Calu3 (cell line): ENCODE measurements at regions not wholly inside any gene's neighbourhood (a gene's known extent, or its start where the extent isn't known, plus 50 kb on each side); places are given as distances from the start of the nearest gene placed in this dataset.

ENCODE experiments used
- BruUV-seq: library from RNA; stranded (reverse); fragments of 400-500 nt; replicated peaks from 2 replicates; lab custom pipeline; 2021; lab: Mats Ljungman, UMichigan
- CTCF ChIA-PET: fragments of 300-600 bp; sonication (Branson Sonifier 250); formaldehyde crosslinking; loops from one replicate; lab custom pipeline; 2022; ENCODE audit warnings: antibody characterized with exemption; lab: Charles Lee
- DNase-seq: peaks from one replicate; pipeline ENCODE4 v3.0.0; 2022
- H3K27ac Mint-ChIP-seq: one replicate; pipeline ENCODE4 v1.8.0; 2022; ENCODE audit warnings: mixed read lengths; ENCODE audit not compliant: unreplicated experiment
- H3K27me3 Mint-ChIP-seq: one replicate; pipeline ENCODE4 v1.8.0; 2022; ENCODE audit warnings: mixed read lengths; ENCODE audit not compliant: unreplicated experiment
- H3K36me3 Mint-ChIP-seq: one replicate; pipeline ENCODE4 v1.8.0; 2022; ENCODE audit warnings: mild to moderate bottlenecking, moderate library complexity, mixed read lengths; ENCODE audit not compliant: insufficient read depth, unreplicated experiment
- H3K4me1 Mint-ChIP-seq: one replicate; pipeline ENCODE4 v1.8.0; 2022; ENCODE audit warnings: mild to moderate bottlenecking, low read depth, mixed read lengths; ENCODE audit not compliant: unreplicated experiment
- H3K4me3 Mint-ChIP-seq: one replicate; pipeline ENCODE4 v1.8.0; 2022; ENCODE audit warnings: mild to moderate bottlenecking, low read depth, moderate library complexity, mixed read lengths; ENCODE audit not compliant: unreplicated experiment
- H3K9me3 Mint-ChIP-seq: one replicate; pipeline ENCODE4 v1.8.0; 2022; ENCODE audit warnings: low read depth, mixed read lengths; ENCODE audit not compliant: unreplicated experiment
- intact Hi-C: fragments of 100-400 bp; cut with micrococcal nuclease; formaldehyde crosslinking; loops from one replicate; pipeline ENCODE4 v1.10.0; 2022; ENCODE audit not compliant: unreplicated experiment
- TF ChIP-seq, protein P1 (sequence below): fragments of 200-600 bp; IDR thresholded peaks from one replicate; pipeline ENCODE4 v1.8.0; 2022; ENCODE audit warnings: antibody characterized with exemption; ENCODE audit not compliant: unreplicated experiment

DNA sequence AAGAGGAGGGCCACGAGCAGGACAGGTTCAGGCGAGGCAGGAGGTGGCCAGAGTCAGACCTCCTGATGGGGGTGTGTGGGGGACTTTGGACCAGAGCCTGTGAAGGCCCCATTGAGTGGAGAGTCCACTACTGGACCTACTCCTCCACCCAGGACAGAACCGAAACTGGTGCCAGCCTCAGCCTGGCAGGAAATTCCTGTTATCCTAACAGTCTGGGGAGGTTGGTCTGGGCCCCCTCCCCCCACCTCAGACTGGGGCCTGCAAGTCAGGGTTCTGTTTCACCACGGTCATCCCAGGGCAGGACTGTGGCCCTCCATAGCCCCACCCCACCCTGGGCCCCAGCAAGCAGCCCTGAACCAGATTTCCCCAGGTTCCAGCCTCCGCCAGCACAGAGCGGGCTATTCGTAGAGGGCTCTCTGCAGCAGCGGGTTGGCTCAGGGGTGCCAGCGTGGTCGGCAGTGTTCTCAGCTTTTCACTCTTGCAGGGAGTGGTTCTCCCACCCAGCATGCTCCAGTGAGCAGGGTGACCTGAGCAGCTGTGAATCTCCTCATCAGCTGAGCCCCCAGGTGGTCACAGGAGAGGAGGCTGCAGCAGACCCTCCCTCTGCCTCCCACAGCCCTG, 217.3 kb downstream of the TBC1D2B start:
- no TSS peak for BruUV-seq
- Mint-ChIP-seq H3K4me3 (no peak overlapping the region), H3K4me1 (no peaks in the 10 kb centered on the region), H3K9me3 (no peaks in the 10 kb centered on the region), H3K27ac (no peak overlapping the region), H3K27me3 (peaks cover 100% of the 10 kb centered on the region), H3K36me3 (no peaks in the 10 kb centered on the region)
- DNase-seq: no peak
- TF ChIP-seq, protein P1, sequence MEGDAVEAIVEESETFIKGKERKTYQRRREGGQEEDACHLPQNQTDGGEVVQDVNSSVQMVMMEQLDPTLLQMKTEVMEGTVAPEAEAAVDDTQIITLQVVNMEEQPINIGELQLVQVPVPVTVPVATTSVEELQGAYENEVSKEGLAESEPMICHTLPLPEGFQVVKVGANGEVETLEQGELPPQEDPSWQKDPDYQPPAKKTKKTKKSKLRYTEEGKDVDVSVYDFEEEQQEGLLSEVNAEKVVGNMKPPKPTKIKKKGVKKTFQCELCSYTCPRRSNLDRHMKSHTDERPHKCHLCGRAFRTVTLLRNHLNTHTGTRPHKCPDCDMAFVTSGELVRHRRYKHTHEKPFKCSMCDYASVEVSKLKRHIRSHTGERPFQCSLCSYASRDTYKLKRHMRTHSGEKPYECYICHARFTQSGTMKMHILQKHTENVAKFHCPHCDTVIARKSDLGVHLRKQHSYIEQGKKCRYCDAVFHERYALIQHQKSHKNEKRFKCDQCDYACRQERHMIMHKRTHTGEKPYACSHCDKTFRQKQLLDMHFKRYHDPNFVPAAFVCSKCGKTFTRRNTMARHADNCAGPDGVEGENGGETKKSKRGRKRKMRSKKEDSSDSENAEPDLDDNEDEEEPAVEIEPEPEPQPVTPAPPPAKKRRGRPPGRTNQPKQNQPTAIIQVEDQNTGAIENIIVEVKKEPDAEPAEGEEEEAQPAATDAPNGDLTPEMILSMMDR: no peak
- CTCF ChIA-PET: no interaction called here
- intact Hi-C loops: no loop called here

- CTCF ChIA-PET: no interaction called here
- intact Hi-C loops: no loop called here
- Mint-ChIP-seq H3K27me3 (peaks cover 100% of the 10 kb centered on the region), H3K4me3 (no peak overlapping the region), H3K9me3 (no peaks in the 10 kb centered on the region), H3K4me1 (no peaks in the 10 kb centered on the region), H3K36me3 (no peaks in the 10 kb centered on the region), H3K27ac (no peak overlapping the region)
- DNase-seq: no peak
- BruUV-seq: no TSS peak
- TF ChIP-seq, protein P1: no peak
Measured at GRCh38 chr15:77859491-77860060, 217.9 kb downstream of the TBC1D2B start.

DNA sequence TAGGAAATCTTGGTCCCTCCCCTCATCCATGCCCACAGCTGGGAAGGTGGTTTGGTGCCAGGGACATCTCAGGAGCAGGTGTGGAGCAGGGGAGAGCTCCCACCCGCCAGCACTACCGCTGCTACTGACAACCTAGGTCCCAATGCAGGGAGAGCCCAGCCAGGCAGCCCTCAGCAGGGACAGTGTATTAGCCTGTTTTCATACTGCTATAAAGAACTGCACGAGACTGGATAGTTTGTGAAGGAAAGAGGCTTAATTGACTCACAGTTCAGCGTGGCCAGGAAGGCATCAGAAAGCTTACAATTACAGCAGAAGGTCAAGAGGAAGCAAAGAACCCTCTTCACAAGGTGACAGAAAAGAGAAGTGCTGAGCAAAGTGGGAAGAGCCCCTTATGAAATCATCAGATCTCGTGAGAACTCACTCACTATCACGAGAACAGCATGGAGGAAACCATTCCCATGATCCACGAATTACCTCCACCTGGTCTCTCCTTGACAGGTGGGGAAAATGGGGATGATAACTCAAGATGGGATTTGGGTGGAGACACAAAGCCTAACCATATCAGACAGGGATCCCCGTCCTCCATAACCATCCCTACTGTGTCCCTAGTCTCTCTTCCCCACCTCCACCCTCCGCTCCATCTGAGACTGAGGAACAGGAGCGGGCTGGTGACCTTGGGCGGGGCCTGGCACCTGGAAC, 218.6 kb downstream of the TBC1D2B start:
- Mint-ChIP-seq H3K27me3 (peaks cover 100% of the 10 kb centered on the region), H3K4me3 (no peak overlapping the region), H3K36me3 (no peaks in the 10 kb centered on the region), H3K4me1 (no peaks in the 10 kb centered on the region), H3K9me3 (no peaks in the 10 kb centered on the region), H3K27ac (no peak overlapping the region)
- DNase-seq: no peak
- BruUV-seq: no TSS peak
- TF ChIP-seq, protein P1: no peak
- intact Hi-C loops: no loop called here
- CTCF ChIA-PET: no interaction called here

DNA sequence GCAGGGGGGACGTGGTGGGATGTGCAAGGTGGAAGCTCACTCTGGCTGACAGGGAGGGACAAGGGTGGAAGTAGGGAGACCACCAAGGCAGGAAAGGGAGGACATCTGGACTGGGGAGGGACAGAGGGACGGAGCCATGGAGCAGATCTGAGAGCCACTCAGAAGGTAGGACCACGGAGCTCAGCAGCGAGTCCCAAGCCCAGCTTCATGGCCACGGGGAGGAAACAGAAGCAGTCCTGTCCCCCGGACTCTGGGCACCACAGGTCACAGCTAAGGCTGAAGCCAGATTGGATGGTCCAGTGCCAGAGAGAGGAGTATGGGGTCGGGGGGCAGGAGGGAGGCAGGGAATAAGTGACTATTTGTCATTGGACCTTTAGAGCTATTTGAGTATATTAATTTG, 220.1 kb downstream of the TBC1D2B start:
- no TSS peak for BruUV-seq
- DNase-seq: no peak
- no peak overlapping the region for H3K4me3 Mint-ChIP-seq
- TF ChIP-seq, protein P1: no peak
- intact Hi-C loops: no loop called here
- H3K36me3 Mint-ChIP-seq: no peaks in the 10 kb centered on the region
- no peaks in the 10 kb centered on the region for H3K4me1 Mint-ChIP-seq
- H3K9me3 Mint-ChIP-seq: no peaks in the 10 kb centered on the region
- CTCF ChIA-PET: interaction anchor here (0.5 kb wide), 1 partner anchor 281 kb away, joined by 5 read pairs; no protein-coding TSS in a partner anchor
- H3K27me3 Mint-ChIP-seq: peaks cover 100% of the 10 kb centered on the region
- no peak overlapping the region for H3K27ac Mint-ChIP-seq
